ENCODE measurements at regions not wholly inside any gene's neighbourhood (a gene's known extent, or its start where the extent isn't known, plus 50 kb on each side); places are given as distances from the start of the nearest gene placed in this dataset.

- ChIA-PET CTCF (no interaction called here), POLR2A (no interaction called here)
- peaks cover 7% of the 10 kb centered on the region for H3K4me1 Mint-ChIP-seq (ENCODE audit: low read depth)
- peaks cover 33% of the 10 kb centered on the region for H3K27me3 Mint-ChIP-seq
- intact Hi-C loops (cut with micrococcal nuclease), result no loop called here
- TF ChIP-seq CTCF (IDR thresholded peaks at IDR 0.05), result no peak
- DNase-seq (no peak), ATAC-seq (no peak)
- H3K36me3 Mint-ChIP-seq (ENCODE audit: low read depth), result no peaks in the 10 kb centered on the region
- no peak overlapping the region for H3K4me3 Mint-ChIP-seq
- no peaks in the 10 kb centered on the region for H3K9me3 Mint-ChIP-seq
- H3K27ac Mint-ChIP-seq, result no peak overlapping the region
Measured at GRCh38 chr2:198376677-198377076, 572.3 kb downstream of the PLCL1 start.

DNA sequence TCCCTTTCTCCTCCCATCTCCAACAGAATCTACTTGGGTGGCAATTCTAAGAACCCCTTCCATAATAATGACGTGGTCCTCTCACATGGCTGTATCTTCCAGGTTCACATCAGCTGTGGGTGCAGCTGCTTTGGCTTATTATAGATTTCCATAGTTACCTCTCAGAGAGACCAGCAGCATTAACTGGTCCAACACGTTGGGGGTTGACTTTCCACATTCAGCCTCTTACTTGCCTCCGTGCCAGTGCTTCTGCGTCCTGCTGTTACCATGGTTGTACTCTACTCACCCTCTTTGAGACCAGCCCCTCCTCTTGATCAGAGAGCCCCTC, 570.7 kb downstream of the PLCL1 start:
- intact Hi-C loops (cut with micrococcal nuclease), result no loop called here
- Mint-ChIP-seq H3K4me3 (no peak overlapping the region), H3K4me1 (ENCODE audit: low read depth) (peaks cover 7% of the 10 kb centered on the region), H3K27me3 (peaks cover 31% of the 10 kb centered on the region), H3K36me3 (ENCODE audit: low read depth) (no peaks in the 10 kb centered on the region), H3K9me3 (no peaks in the 10 kb centered on the region), H3K27ac (no peak overlapping the region)
- no peak for TF ChIP-seq CTCF (IDR thresholded peaks at IDR 0.05)
- DNase-seq, result no peak
- no peak for ATAC-seq
- POLR2A ChIA-PET, result no interaction called here
- CTCF ChIA-PET, result interaction anchor here (0.8 to 1.7 kb wide), 14 partner anchors 9 to 1114 kb away, joined by 3 to 5 read pairs (median 4); no protein-coding TSS in a partner anchor

DNA sequence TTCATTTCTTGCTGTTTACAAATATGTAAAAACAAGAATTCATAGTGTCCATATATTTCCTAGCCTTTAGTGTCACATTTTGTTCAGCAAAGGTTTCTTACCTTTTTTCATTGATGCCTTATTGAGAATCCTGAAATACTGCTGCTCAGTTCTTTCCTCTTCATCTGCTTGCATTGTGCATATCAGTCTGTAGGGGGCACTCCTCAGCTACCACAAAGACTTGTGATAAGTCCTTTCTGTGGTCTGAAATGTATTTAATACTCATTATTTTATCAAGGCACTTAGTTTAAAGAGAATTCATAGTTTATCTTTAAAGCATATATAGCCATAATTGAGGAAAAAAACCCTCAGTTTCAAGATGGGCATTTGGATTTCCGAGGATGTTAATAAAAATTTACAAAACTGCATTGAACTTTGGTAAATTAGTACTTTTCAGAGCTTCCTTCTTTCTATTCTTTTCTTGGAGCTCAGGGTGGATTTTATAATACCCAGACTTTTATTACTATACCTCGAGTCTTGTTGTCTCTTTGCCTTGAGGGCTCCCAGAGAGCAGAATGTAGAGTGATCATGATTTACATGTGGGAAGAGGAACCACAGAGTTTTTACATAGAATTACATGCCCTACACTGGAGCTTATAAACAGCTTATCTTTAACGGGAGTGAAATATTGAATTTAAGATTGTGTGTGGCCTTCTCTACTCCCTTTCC, 570.1 kb downstream of the PLCL1 start:
- POLR2A ChIA-PET, result no interaction called here
- H3K27me3 Mint-ChIP-seq, result peaks cover 31% of the 10 kb centered on the region
- H3K4me1 Mint-ChIP-seq (ENCODE audit: low read depth), result peaks cover 7% of the 10 kb centered on the region
- intact Hi-C loops (cut with micrococcal nuclease), result loop anchor here (5.0 kb wide), 1 partner anchor 1113 kb away; no protein-coding TSS in a partner anchor
- peak; percentile 66 for DNase-seq
- H3K27ac Mint-ChIP-seq, result no peak overlapping the region
- TF ChIP-seq CTCF (IDR thresholded peaks at IDR 0.05), result peak; percentile 86
- H3K36me3 Mint-ChIP-seq (ENCODE audit: low read depth), result no peaks in the 10 kb centered on the region
- no peaks in the 10 kb centered on the region for H3K9me3 Mint-ChIP-seq
- CTCF ChIA-PET, result interaction anchor here (0.8 to 1.7 kb wide), 14 partner anchors 9 to 1114 kb away, joined by 3 to 5 read pairs (median 4); no protein-coding TSS in a partner anchor
- H3K4me3 Mint-ChIP-seq, result no peak overlapping the region
- ATAC-seq, result no peak

- Mint-ChIP-seq H3K27me3 (peaks cover 26% of the 10 kb centered on the region), H3K4me3 (no peak overlapping the region), H3K27ac (no peak overlapping the region), H3K4me1 (ENCODE audit: low read depth) (peaks cover 7% of the 10 kb centered on the region), H3K36me3 (ENCODE audit: low read depth) (no peaks in the 10 kb centered on the region), H3K9me3 (no peaks in the 10 kb centered on the region)
- peak; percentile 12 for DNase-seq
- intact Hi-C loops (cut with micrococcal nuclease), result loop anchor here (5.0 kb wide), 1 partner anchor 1115 kb away; no protein-coding TSS in a partner anchor
- peak; percentile 58 for ATAC-seq
- CTCF ChIA-PET, result interaction anchor here (0.8 to 2.0 kb wide), 2 partner anchors 57 to 1117 kb away, joined by 3 to 6 read pairs; no protein-coding TSS in a partner anchor
- no peak for TF ChIP-seq CTCF (IDR thresholded peaks at IDR 0.05)
- POLR2A ChIA-PET, result no interaction called here
Measured at GRCh38 chr2:198371921-198372543, 567.6 kb downstream of the PLCL1 start.

DNA sequence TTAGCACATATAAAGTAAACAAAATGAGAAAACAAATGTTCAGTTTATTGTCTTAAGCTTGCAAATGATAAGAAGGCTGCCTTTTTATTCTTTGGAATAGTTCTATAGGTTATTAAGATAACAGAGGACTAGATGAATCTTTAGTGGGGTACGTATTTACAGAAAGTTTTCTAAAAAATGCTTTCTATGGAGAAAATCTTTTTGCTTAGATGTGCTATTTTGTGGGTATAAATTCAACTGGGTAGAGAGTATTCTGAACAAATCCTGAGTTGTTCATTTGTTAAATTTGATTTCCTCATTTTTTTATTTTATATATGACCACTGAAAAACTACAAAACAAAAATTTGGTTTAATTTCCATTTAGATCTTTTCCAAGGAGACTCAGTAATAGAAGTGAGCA, 566.9 kb downstream of the PLCL1 start:
- no peak for ATAC-seq
- H3K27me3 Mint-ChIP-seq, result peaks cover 24% of the 10 kb centered on the region
- ChIA-PET POLR2A (no interaction called here), CTCF (interaction anchor here (0.9 to 2.0 kb wide), 4 partner anchors 9 to 1117 kb away, joined by 3 to 6 read pairs (median 4); no protein-coding TSS in a partner anchor)
- no peak for TF ChIP-seq CTCF (IDR thresholded peaks at IDR 0.05)
- H3K4me1 Mint-ChIP-seq (ENCODE audit: low read depth), result peaks cover 7% of the 10 kb centered on the region
- H3K36me3 Mint-ChIP-seq (ENCODE audit: low read depth), result no peaks in the 10 kb centered on the region
- DNase-seq, result no peak
- no peaks in the 10 kb centered on the region for H3K9me3 Mint-ChIP-seq
- intact Hi-C loops (cut with micrococcal nuclease), result loop anchor here (5.0 kb wide), 1 partner anchor 1116 kb away; no protein-coding TSS in a partner anchor
- no peak overlapping the region for H3K4me3 Mint-ChIP-seq
- no peak overlapping the region for H3K27ac Mint-ChIP-seq

Data from activated CD8-positive, alpha-beta T cell treated with anti-CD3 and anti-CD28 coated beads for 36 hours (primary cell).